Ramos (cell line): ENCODE measurements at regions not wholly inside any gene's neighbourhood (a gene's known extent, or its start where the extent isn't known, plus 50 kb on each side); places are given as distances from the start of the nearest gene placed in this dataset.

ENCODE experiments used
- in situ Hi-C: fragments of 300-500 bp; cut with MboI; formaldehyde crosslinking; loops from one replicate; pipeline ENCODE4 v1.14.3; 2022; ENCODE audit warnings: low sequenced_read_pairs; ENCODE audit not compliant: unreplicated experiment

- in situ Hi-C loops: loop anchor here (10.0 kb wide), 1 partner anchor 65 kb away; no protein-coding TSS in a partner anchor
Measured at GRCh38 chr15:92819278-92820235, 80.6 kb upstream of the CHD2 start.

GRCh38 chr15:92820236-92821021 lies 79.7 kb upstream of the CHD2 start:
- in situ Hi-C loops: no loop called here

- in situ Hi-C loops: no loop called here
Measured at GRCh38 chr15:92821491-92822116, 78.5 kb upstream of the CHD2 start.

- in situ Hi-C loops: no loop called here
Measured at GRCh38 chr15:92822216-92823144, 77.6 kb upstream of the CHD2 start.

- in situ Hi-C loops: loop anchor here (25.0 kb wide), 1 partner anchor 1411 kb away; the partner anchor contains the start of gene MCTP2
Measured at GRCh38 chr15:92825985-92826384, 74.1 kb upstream of the CHD2 start.

- in situ Hi-C loops: loop anchor here (25.0 kb wide), 1 partner anchor 1409 kb away; the partner anchor contains the start of gene MCTP2
Measured at GRCh38 chr15:92827991-92828390, 72.1 kb upstream of the CHD2 start.

GRCh38 chr15:92829875-92830274 lies 70.2 kb upstream of the CHD2 start:
- in situ Hi-C loops: loop anchor here (25.0 kb wide), 1 partner anchor 1407 kb away; the partner anchor contains the start of gene MCTP2

- in situ Hi-C loops: loop anchor here (25.0 kb wide), 1 partner anchor 1406 kb away; the partner anchor contains the start of gene MCTP2
Measured at GRCh38 chr15:92831336-92831654, 68.8 kb upstream of the CHD2 start.

GRCh38 chr15:92831655-92832328 lies 68.3 kb upstream of the CHD2 start:
- in situ Hi-C loops: loop anchor here (25.0 kb wide), 1 partner anchor 1406 kb away; the partner anchor contains the start of gene MCTP2

- in situ Hi-C loops: loop anchor here (25.0 kb wide), 1 partner anchor 1404 kb away; the partner anchor contains the start of gene MCTP2
Measured at GRCh38 chr15:92833106-92833433, 67.1 kb upstream of the CHD2 start.

GRCh38 chr15:92833493-92834271 lies 66.4 kb upstream of the CHD2 start:
- in situ Hi-C loops: loop anchor here (25.0 kb wide), 1 partner anchor 1404 kb away; the partner anchor contains the start of gene MCTP2

- in situ Hi-C loops: loop anchor here (25.0 kb wide), 1 partner anchor 1398 kb away; the partner anchor contains the start of gene MCTP2
Measured at GRCh38 chr15:92839696-92840095, 60.4 kb upstream of the CHD2 start.

GRCh38 chr15:92840149-92840548 lies 60.0 kb upstream of the CHD2 start:
- in situ Hi-C loops: loop anchor here (25.0 kb wide), 1 partner anchor 1397 kb away; the partner anchor contains the start of gene MCTP2

- in situ Hi-C loops: loop anchor here (25.0 kb wide), 1 partner anchor 1394 kb away; the partner anchor contains the start of gene MCTP2
Measured at GRCh38 chr15:92843326-92843725, 56.8 kb upstream of the CHD2 start.

GRCh38 chr15:92843814-92844213 lies 56.3 kb upstream of the CHD2 start:
- in situ Hi-C loops: loop anchor here (25.0 kb wide), 1 partner anchor 1393 kb away; the partner anchor contains the start of gene MCTP2

- in situ Hi-C loops: loop anchor here (25.0 kb wide), 1 partner anchor 1392 kb away; the partner anchor contains the start of gene MCTP2
Measured at GRCh38 chr15:92845126-92845508, 55.0 kb upstream of the CHD2 start.

GRCh38 chr15:92846741-92847140 lies 53.4 kb upstream of the CHD2 start:
- in situ Hi-C loops: loop anchor here (25.0 kb wide), 1 partner anchor 1391 kb away; the partner anchor contains the start of gene MCTP2
